Ishikawa (cell line): ENCODE measurements at regions not wholly inside any gene's neighbourhood (a gene's known extent, or its start where the extent isn't known, plus 50 kb on each side); places are given as distances from the start of the nearest gene placed in this dataset.

ENCODE experiments used
- CEBPB ChIP-seq: IDR thresholded peaks from 2 replicates; pipeline ENCODE4 v1.6.1; 2012
- CREB1 ChIP-seq: IDR thresholded peaks from 2 replicates; pipeline ENCODE4 v1.6.1; 2012; ENCODE audit warnings: low read depth
- EGR1 ChIP-seq: IDR thresholded peaks from 2 replicates; pipeline ENCODE4 v1.6.1; 2012
- EP300 ChIP-seq: IDR thresholded peaks from 2 replicates; pipeline ENCODE4 v1.6.1; 2012; ENCODE audit warnings: borderline replicate concordance
- FOXM1 ChIP-seq: IDR thresholded peaks from 2 replicates; pipeline ENCODE4 v1.6.1; 2012; ENCODE audit warnings: low read depth, borderline replicate concordance
- NFIC ChIP-seq: IDR thresholded peaks from 2 replicates; pipeline ENCODE4 v1.6.1; 2012
- RAD21 ChIP-seq: IDR thresholded peaks from 2 replicates; pipeline ENCODE4 v1.6.1; 2012; ENCODE audit warnings: low read depth
- REST ChIP-seq: IDR thresholded peaks from 2 replicates; pipeline ENCODE4 v1.6.1; 2012; ENCODE audit warnings: low read depth, mild to moderate bottlenecking
- TAF1 ChIP-seq: IDR thresholded peaks from 2 replicates; pipeline ENCODE4 v1.6.1; 2012; ENCODE audit warnings: low read depth, mild to moderate bottlenecking
- TCF12 ChIP-seq: IDR thresholded peaks from 2 replicates; pipeline ENCODE4 v1.6.1; 2012; ENCODE audit warnings: low read depth
- TEAD4 ChIP-seq: IDR thresholded peaks from 2 replicates; pipeline ENCODE4 v1.6.1; 2012
- YY1 ChIP-seq: IDR thresholded peaks from 2 replicates; pipeline ENCODE4 v1.6.1; 2012; ENCODE audit warnings: low read depth
- TF ChIP-seq, protein P1 (sequence below): IDR thresholded peaks from 2 replicates; pipeline ENCODE4 v1.6.1; 2012

DNA sequence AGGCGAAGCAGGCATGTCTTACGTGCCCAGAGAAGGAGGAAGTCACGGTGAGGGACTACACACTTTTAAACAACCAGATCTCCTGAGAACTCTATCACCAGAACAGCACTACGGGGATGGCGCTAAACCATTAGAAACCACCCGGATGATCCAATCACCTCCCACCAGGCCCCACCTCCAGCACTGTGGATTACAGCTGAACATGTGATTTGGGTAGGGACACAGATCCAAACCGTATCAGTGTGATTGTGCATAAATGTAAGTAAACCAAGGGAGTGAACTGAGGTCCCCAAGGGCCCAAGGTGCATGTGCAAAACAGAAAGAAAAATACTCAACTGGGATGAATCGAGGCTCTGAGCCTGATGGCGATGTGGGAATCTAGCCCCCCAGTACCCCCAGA lies 134.2 kb downstream of the DICER1 start:
- no peak for TF ChIP-seq EP300
- no peak for TF ChIP-seq CEBPB
- TF ChIP-seq YY1, result no peak
- TF ChIP-seq RAD21, result no peak
- no peak for TF ChIP-seq NFIC
- TF ChIP-seq, protein P1, sequence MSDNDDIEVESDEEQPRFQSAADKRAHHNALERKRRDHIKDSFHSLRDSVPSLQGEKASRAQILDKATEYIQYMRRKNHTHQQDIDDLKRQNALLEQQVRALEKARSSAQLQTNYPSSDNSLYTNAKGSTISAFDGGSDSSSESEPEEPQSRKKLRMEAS, result no peak
- no peak for TF ChIP-seq REST
- no peak for TF ChIP-seq TCF12
- TF ChIP-seq CREB1, result no peak
- no peak for TF ChIP-seq TAF1
- TF ChIP-seq TEAD4, result no peak
- TF ChIP-seq FOXM1, result no peak
- no peak for TF ChIP-seq EGR1
